ENCODE measurements at regions not wholly inside any gene's neighbourhood (a gene's known extent, or its start where the extent isn't known, plus 50 kb on each side); places are given as distances from the start of the nearest gene placed in this dataset.
"Not testable (repeated sequence)": the region's sequence is repeated elsewhere in the genome, so short reads cannot be mapped to it uniquely, and the experiment has no call there.

GRCh38 chr2:153575171-153575853, 96.8 kb upstream of the RPRM start:
- CTCF ChIA-PET, result no interaction called here
- Mint-ChIP-seq H3K27ac (no peak overlapping the region), H3K4me3 (no peak overlapping the region), H3K4me1 (no peaks in the 10 kb centered on the region), H3K9me3 (no peaks in the 10 kb centered on the region), H3K27me3 (no peaks in the 10 kb centered on the region), H3K36me3 (ENCODE audit: low read depth) (no peaks in the 10 kb centered on the region)
- POLR2A ChIA-PET, result no interaction called here
- no peak for DNase-seq

- Mint-ChIP-seq H3K4me3 (no peak overlapping the region), H3K9me3 (peaks cover 12% of the 10 kb centered on the region), H3K36me3 (ENCODE audit: low read depth) (no peaks in the 10 kb centered on the region), H3K27me3 (no peaks in the 10 kb centered on the region), H3K4me1 (no peaks in the 10 kb centered on the region), H3K27ac (no peak overlapping the region)
- ChIA-PET CTCF (no interaction called here), POLR2A (no interaction called here)
- no peak for DNase-seq
Measured at GRCh38 chr2:153584244-153584643, 105.7 kb upstream of the RPRM start.

- H3K27me3 Mint-ChIP-seq, result no peaks in the 10 kb centered on the region
- ChIA-PET POLR2A (no interaction called here), CTCF (no interaction called here)
- H3K4me1 Mint-ChIP-seq, result no peaks in the 10 kb centered on the region
- H3K36me3 Mint-ChIP-seq (ENCODE audit: low read depth), result no peaks in the 10 kb centered on the region
- DNase-seq, result no peak
- H3K4me3 Mint-ChIP-seq, result no peak overlapping the region
- H3K27ac Mint-ChIP-seq, result no peak overlapping the region
- peaks cover 17% of the 10 kb centered on the region for H3K9me3 Mint-ChIP-seq
Measured at GRCh38 chr2:153588408-153588807, 109.8 kb upstream of the RPRM start.

- Mint-ChIP-seq H3K27ac (no peak overlapping the region), H3K36me3 (ENCODE audit: low read depth) (no peaks in the 10 kb centered on the region), H3K4me1 (no peaks in the 10 kb centered on the region), H3K9me3 (peaks cover 17% of the 10 kb centered on the region), H3K4me3 (no peak overlapping the region), H3K27me3 (no peaks in the 10 kb centered on the region)
- ChIA-PET POLR2A (no interaction called here), CTCF (no interaction called here)
- DNase-seq, result no peak
Measured at GRCh38 chr2:153589586-153589985, 111.0 kb upstream of the RPRM start.

- POLR2A ChIA-PET, result not testable (repeated sequence)
Measured at GRCh38 chr2:153593086-153593485, 114.5 kb upstream of the RPRM start.

GRCh38 chr2:153595939-153596338, 117.4 kb upstream of the RPRM start:
- H3K4me1 Mint-ChIP-seq, result no peaks in the 10 kb centered on the region
- no peak overlapping the region for H3K27ac Mint-ChIP-seq
- peaks cover 2% of the 10 kb centered on the region for H3K9me3 Mint-ChIP-seq
- POLR2A ChIA-PET, result no interaction called here
- CTCF ChIA-PET, result no interaction called here
- H3K27me3 Mint-ChIP-seq, result no peaks in the 10 kb centered on the region
- H3K36me3 Mint-ChIP-seq (ENCODE audit: low read depth), result no peaks in the 10 kb centered on the region
- DNase-seq, result no peak
- H3K4me3 Mint-ChIP-seq, result no peak overlapping the region

More at GRCh38 chr2:153593086-153593485, 114.5 kb upstream of the RPRM start:
- DNase-seq; CTCF ChIA-PET; H3K27ac Mint-ChIP-seq; H3K36me3 Mint-ChIP-seq (ENCODE audit: low read depth); H3K9me3 Mint-ChIP-seq; H3K4me1 Mint-ChIP-seq; H3K4me3 Mint-ChIP-seq; H3K27me3 Mint-ChIP-seq: not testable (repeated sequence)

- CTCF ChIA-PET, result no interaction called here
- H3K27ac Mint-ChIP-seq, result no peak overlapping the region
- H3K4me3 Mint-ChIP-seq, result no peak overlapping the region
- H3K36me3 Mint-ChIP-seq (ENCODE audit: low read depth), result no peaks in the 10 kb centered on the region
- POLR2A ChIA-PET, result no interaction called here
- H3K27me3 Mint-ChIP-seq, result no peaks in the 10 kb centered on the region
- H3K4me1 Mint-ChIP-seq, result no peaks in the 10 kb centered on the region
- no peak for DNase-seq
- no peaks in the 10 kb centered on the region for H3K9me3 Mint-ChIP-seq
Measured at GRCh38 chr2:153601812-153602211, 123.2 kb upstream of the RPRM start.

GRCh38 chr2:153604133-153604532, 125.6 kb upstream of the RPRM start:
- no peaks in the 10 kb centered on the region for H3K9me3 Mint-ChIP-seq
- no peak overlapping the region for H3K27ac Mint-ChIP-seq
- no peaks in the 10 kb centered on the region for H3K4me1 Mint-ChIP-seq
- H3K36me3 Mint-ChIP-seq (ENCODE audit: low read depth), result no peaks in the 10 kb centered on the region
- no peak for DNase-seq
- ChIA-PET CTCF (no interaction called here), POLR2A (no interaction called here)
- H3K27me3 Mint-ChIP-seq, result no peaks in the 10 kb centered on the region
- H3K4me3 Mint-ChIP-seq, result no peak overlapping the region

- POLR2A ChIA-PET, result no interaction called here
- H3K36me3 Mint-ChIP-seq (ENCODE audit: low read depth), result no peaks in the 10 kb centered on the region
- CTCF ChIA-PET, result no interaction called here
- H3K4me3 Mint-ChIP-seq, result no peak overlapping the region
- H3K27ac Mint-ChIP-seq, result no peak overlapping the region
- H3K27me3 Mint-ChIP-seq, result no peaks in the 10 kb centered on the region
- peaks cover 2% of the 10 kb centered on the region for H3K9me3 Mint-ChIP-seq
- no peak for DNase-seq
- no peaks in the 10 kb centered on the region for H3K4me1 Mint-ChIP-seq
Measured at GRCh38 chr2:153606623-153607022, 128.1 kb upstream of the RPRM start.

- ChIA-PET POLR2A (no interaction called here), CTCF (no interaction called here)
- no peaks in the 10 kb centered on the region for H3K27me3 Mint-ChIP-seq
- H3K36me3 Mint-ChIP-seq (ENCODE audit: low read depth), result no peaks in the 10 kb centered on the region
- H3K9me3 Mint-ChIP-seq, result peaks cover 2% of the 10 kb centered on the region
- no peaks in the 10 kb centered on the region for H3K4me1 Mint-ChIP-seq
- DNase-seq, result no peak
- H3K4me3 Mint-ChIP-seq, result no peak overlapping the region
- no peak overlapping the region for H3K27ac Mint-ChIP-seq
Measured at GRCh38 chr2:153622285-153622684, 143.7 kb upstream of the RPRM start.

GRCh38 chr2:153623020-153623419, 144.5 kb upstream of the RPRM start:
- no peak overlapping the region for H3K27ac Mint-ChIP-seq
- no peaks in the 10 kb centered on the region for H3K36me3 Mint-ChIP-seq (ENCODE audit: low read depth)
- H3K27me3 Mint-ChIP-seq, result no peaks in the 10 kb centered on the region
- H3K9me3 Mint-ChIP-seq, result peaks cover 2% of the 10 kb centered on the region
- no peak for DNase-seq
- POLR2A ChIA-PET, result no interaction called here
- H3K4me1 Mint-ChIP-seq, result no peaks in the 10 kb centered on the region
- no peak overlapping the region for H3K4me3 Mint-ChIP-seq
- CTCF ChIA-PET, result no interaction called here

- Mint-ChIP-seq H3K27me3 (no peaks in the 10 kb centered on the region), H3K4me3 (no peak overlapping the region), H3K9me3 (peaks cover 2% of the 10 kb centered on the region), H3K27ac (no peak overlapping the region), H3K4me1 (no peaks in the 10 kb centered on the region), H3K36me3 (ENCODE audit: low read depth) (no peaks in the 10 kb centered on the region)
- DNase-seq, result no peak
- POLR2A ChIA-PET, result no interaction called here
- CTCF ChIA-PET, result no interaction called here
Measured at GRCh38 chr2:153626676-153627075, 148.1 kb upstream of the RPRM start.

GRCh38 chr2:153635494-153635893, 156.9 kb upstream of the RPRM start:
- DNase-seq, result no peak
- Mint-ChIP-seq H3K27me3 (no peaks in the 10 kb centered on the region), H3K4me3 (no peak overlapping the region), H3K36me3 (ENCODE audit: low read depth) (no peaks in the 10 kb centered on the region), H3K4me1 (no peaks in the 10 kb centered on the region), H3K27ac (no peak overlapping the region), H3K9me3 (peaks cover 7% of the 10 kb centered on the region)
- CTCF ChIA-PET, result no interaction called here
- POLR2A ChIA-PET, result no interaction called here

GRCh38 chr2:153641046-153641445, 162.5 kb upstream of the RPRM start:
- POLR2A ChIA-PET, result no interaction called here
- Mint-ChIP-seq H3K27ac (no peak overlapping the region), H3K9me3 (peaks cover 4% of the 10 kb centered on the region), H3K36me3 (ENCODE audit: low read depth) (no peaks in the 10 kb centered on the region), H3K4me3 (no peak overlapping the region), H3K27me3 (no peaks in the 10 kb centered on the region), H3K4me1 (no peaks in the 10 kb centered on the region)
- no peak for DNase-seq
- CTCF ChIA-PET, result no interaction called here
